Smooth muscle cell (in vitro differentiated cells): ENCODE measurements at regions not wholly inside any gene's neighbourhood (a gene's known extent, or its start where the extent isn't known, plus 50 kb on each side); places are given as distances from the start of the nearest gene placed in this dataset.

Experiments used
- DNase-seq: peaks from one replicate; lab custom pipeline; 2025; ENCODE audit not compliant: unreplicated experiment; lab: John Stamatoyannopoulos, UW
- H2AFZ ChIP-seq: fragments of 200-600 bp; sonication (generic); 2 replicates; pipeline ENCODE4 v1.6.0; 2016; ENCODE audit warnings: antibody characterized with exemption, low read depth, mild to moderate bottlenecking
- H3F3A ChIP-seq: fragments of 200-600 bp; sonication (generic); 2 replicates; pipeline ENCODE4 v1.6.0; 2017; ENCODE audit warnings: antibody characterized with exemption, low read depth
- H3K27ac ChIP-seq: fragments of 200-600 bp; sonication (generic); 2 replicates; pipeline ENCODE4 v1.5.1; 2016; ENCODE audit warnings: low read depth, mild to moderate bottlenecking
- H3K27me3 ChIP-seq: fragments of 200-600 bp; sonication (generic); 2 replicates; pipeline ENCODE4 v1.6.1; 2016; ENCODE audit warnings: low read depth, mild to moderate bottlenecking
- H3K36me3 ChIP-seq: fragments of 200-600 bp; sonication (generic); 2 replicates; pipeline ENCODE4 v1.5.1; 2016; ENCODE audit warnings: low read depth
- H3K4me1 ChIP-seq: fragments of 200-600 bp; sonication (generic); 2 replicates; pipeline ENCODE4 v1.5.1; 2016; ENCODE audit warnings: low read depth
- H3K4me2 ChIP-seq: fragments of 200-600 bp; sonication (generic); 2 replicates; pipeline ENCODE4 v1.6.0; 2016; ENCODE audit warnings: mild to moderate bottlenecking
- H3K4me3 ChIP-seq: fragments of 200-600 bp; sonication (generic); 2 replicates; pipeline ENCODE4 v1.5.1; 2016; ENCODE audit warnings: mild to moderate bottlenecking
- H3K79me2 ChIP-seq: fragments of 200-600 bp; sonication (generic); 2 replicates; pipeline ENCODE4 v1.6.0; 2016; ENCODE audit warnings: low read depth, mild to moderate bottlenecking
- H3K9ac ChIP-seq: fragments of 200-600 bp; sonication (generic); 2 replicates; pipeline ENCODE4 v1.6.0; 2016; ENCODE audit warnings: low read depth
- H3K9me3 ChIP-seq: fragments of 200-600 bp; sonication (generic); replicated peaks from 2 replicates; pipeline ENCODE4 v1.5.1; 2016; ENCODE audit warnings: low read depth
- H4K20me1 ChIP-seq: fragments of 200-600 bp; sonication (generic); 2 replicates; pipeline ENCODE4 v1.6.0; 2016; ENCODE audit warnings: low read depth
- WGBS: methylation state at CpG from one replicate; pipeline ENCODE4 v1.1.7; 2016; ENCODE audit warnings: low lambda C conversion rate; 5-methylcytosine and 5-hydroxymethylcytosine counted together
- TF ChIP-seq, protein P1 (sequence below): fragments of 200-600 bp; sonication (generic); IDR thresholded peaks from 2 replicates; pipeline ENCODE4 v1.5.1; 2017; ENCODE audit warnings: borderline replicate concordance, mild to moderate bottlenecking, antibody characterized with exemption; ENCODE audit not compliant: insufficient read depth, poor library complexity, severe bottlenecking

DNA sequence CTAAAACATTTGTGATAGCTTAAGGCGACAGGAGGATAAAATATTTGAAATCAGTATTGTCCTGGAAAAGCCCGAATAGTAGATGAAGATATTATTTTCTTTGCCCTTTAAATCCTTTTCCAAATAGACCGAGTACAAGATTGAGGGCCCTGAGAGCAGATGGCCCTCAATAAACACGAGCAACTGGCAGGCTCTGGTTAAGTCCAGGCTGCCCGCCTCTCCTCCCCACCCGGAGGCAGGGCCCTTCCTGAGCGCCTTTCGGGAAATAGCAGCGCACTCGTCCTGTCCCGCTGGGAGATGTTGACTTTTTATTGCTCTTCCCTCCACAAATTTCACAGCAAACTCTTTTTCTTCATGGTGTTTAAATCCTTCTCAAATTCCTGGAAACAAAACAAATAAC lies 50.8 kb upstream of the MAX start:
- Histone ChIP-seq H3K9me3 (no peaks in the 10 kb centered on the region), H2AFZ (no peak overlapping the region), H3K79me2 (no peaks in the 10 kb centered on the region), H3F3A (no peaks in the 10 kb centered on the region), H3K4me3 (no peak overlapping the region), H3K36me3 (no peaks in the 10 kb centered on the region), H3K9ac (no peak overlapping the region), H4K20me1 (no peaks in the 10 kb centered on the region), H3K27me3 (no peaks in the 10 kb centered on the region), H3K4me1 (no peaks in the 10 kb centered on the region), H3K27ac (no peak overlapping the region), H3K4me2 (no peak overlapping the region)
- TF ChIP-seq, protein P1, sequence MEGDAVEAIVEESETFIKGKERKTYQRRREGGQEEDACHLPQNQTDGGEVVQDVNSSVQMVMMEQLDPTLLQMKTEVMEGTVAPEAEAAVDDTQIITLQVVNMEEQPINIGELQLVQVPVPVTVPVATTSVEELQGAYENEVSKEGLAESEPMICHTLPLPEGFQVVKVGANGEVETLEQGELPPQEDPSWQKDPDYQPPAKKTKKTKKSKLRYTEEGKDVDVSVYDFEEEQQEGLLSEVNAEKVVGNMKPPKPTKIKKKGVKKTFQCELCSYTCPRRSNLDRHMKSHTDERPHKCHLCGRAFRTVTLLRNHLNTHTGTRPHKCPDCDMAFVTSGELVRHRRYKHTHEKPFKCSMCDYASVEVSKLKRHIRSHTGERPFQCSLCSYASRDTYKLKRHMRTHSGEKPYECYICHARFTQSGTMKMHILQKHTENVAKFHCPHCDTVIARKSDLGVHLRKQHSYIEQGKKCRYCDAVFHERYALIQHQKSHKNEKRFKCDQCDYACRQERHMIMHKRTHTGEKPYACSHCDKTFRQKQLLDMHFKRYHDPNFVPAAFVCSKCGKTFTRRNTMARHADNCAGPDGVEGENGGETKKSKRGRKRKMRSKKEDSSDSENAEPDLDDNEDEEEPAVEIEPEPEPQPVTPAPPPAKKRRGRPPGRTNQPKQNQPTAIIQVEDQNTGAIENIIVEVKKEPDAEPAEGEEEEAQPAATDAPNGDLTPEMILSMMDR = no peak
- no peak for DNase-seq
- 85% methylated on average over 11 of the region's 11 CpGs for WGBS

DNA sequence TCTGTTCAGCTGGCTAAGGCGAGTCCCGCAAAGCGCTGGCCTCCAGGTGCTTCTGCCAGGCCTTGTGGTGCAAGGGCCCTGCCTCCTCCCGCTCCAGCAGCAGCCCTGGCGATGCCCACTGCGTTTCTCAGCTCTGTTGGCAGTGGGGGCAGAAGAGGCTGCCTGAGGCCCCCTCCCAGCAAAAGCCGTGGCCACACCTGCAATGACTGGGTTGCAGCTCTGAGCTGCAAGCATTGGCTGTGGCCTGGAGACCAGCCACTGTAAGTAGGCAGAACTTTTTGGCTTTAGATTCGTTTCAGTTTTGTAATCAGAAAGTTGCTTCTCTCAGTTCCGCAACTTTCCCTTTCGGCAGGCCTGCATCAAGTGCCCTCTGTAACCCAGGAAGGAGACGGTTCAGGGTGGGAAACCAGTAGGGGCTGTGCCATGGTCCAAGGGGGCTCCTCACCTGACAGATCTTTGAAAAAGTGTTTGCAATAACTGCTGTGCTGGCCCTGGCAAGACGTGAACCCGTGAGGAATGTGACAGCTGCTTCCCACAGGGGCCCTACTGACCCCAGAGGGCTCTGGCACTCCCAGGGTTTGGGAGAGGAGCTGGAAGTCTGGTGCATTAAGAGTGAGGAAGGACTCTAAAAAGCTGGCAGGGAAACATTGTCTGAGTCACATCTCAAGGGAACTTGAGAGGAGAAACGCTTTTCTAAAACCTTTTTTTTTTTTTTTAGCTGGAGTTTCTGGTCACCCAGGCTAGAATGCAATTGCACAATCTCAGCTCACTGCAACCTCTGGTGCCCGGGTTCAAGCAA lies 54.5 kb upstream of the MAX start:
- no peaks in the 10 kb centered on the region for H3K9me3 ChIP-seq
- WGBS = 76% methylated on average over 15 of the region's 15 CpGs
- no peaks in the 10 kb centered on the region for H3F3A ChIP-seq
- H3K4me3 ChIP-seq = no peak overlapping the region
- H3K27me3 ChIP-seq = no peaks in the 10 kb centered on the region
- peak overlapping the region; percentile 62 for H2AFZ ChIP-seq
- H4K20me1 ChIP-seq = no peaks in the 10 kb centered on the region
- H3K36me3 ChIP-seq = no peaks in the 10 kb centered on the region
- no peaks in the 10 kb centered on the region for H3K4me1 ChIP-seq
- no peak overlapping the region for H3K4me2 ChIP-seq
- no peak for DNase-seq
- H3K27ac ChIP-seq = no peak overlapping the region
- H3K9ac ChIP-seq = no peak overlapping the region
- TF ChIP-seq, protein P1 = no peak
- no peaks in the 10 kb centered on the region for H3K79me2 ChIP-seq

DNA sequence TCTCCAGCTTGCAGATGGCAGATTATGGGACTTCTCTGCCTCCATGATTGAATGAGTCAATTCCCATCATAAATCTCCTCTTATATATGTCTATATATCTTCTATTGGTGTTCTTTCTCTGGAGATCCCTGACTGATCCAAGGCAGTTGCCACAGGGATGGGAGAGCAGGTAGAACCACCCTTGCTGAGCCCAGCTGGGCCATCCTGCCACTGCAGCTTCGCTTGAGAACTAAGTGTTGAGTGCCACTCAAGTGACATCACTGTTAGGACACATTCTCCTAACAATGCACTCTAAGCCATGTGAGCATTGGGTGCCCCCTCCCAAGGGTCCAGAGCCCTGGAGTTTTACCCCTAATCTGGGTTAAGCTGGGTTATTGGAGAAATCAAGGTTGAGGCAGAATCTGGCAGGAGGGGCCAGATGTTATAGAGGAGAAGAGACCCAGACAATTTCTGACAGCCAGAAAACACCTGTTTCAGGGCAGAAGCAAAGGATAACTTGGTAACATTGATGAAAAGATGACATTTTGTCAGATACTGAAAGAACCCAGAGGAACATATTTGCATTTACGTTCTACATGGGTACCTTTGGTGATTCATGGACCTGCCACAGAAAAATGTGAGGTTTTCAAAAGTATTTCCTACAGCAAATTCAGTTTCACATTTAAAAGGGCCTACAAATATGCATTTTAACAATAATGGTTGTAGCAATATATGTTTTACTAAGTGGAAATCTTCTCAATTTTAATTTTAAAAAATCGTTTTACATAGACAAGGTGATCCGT lies 57.2 kb upstream of the MAX start:
- 69% methylated on average over 4 of the region's 4 CpGs for WGBS
- H2AFZ ChIP-seq = no peak overlapping the region
- H3K27me3 ChIP-seq = no peaks in the 10 kb centered on the region
- no peaks in the 10 kb centered on the region for H3K4me1 ChIP-seq
- no peaks in the 10 kb centered on the region for H3K79me2 ChIP-seq
- TF ChIP-seq, protein P1 = no peak
- no peaks in the 10 kb centered on the region for H3K9me3 ChIP-seq
- no peaks in the 10 kb centered on the region for H4K20me1 ChIP-seq
- H3K36me3 ChIP-seq = no peaks in the 10 kb centered on the region
- H3K9ac ChIP-seq = no peak overlapping the region
- no peak overlapping the region for H3K4me3 ChIP-seq
- no peak overlapping the region for H3K4me2 ChIP-seq
- H3F3A ChIP-seq = no peaks in the 10 kb centered on the region
- H3K27ac ChIP-seq = peak overlapping the region; percentile 17
- DNase-seq = no peak

- H3K27ac ChIP-seq = peak overlapping the region; percentile 17
- 80% methylated on average over 2 of the region's 2 CpGs for WGBS
- no peak overlapping the region for H2AFZ ChIP-seq
- no peaks in the 10 kb centered on the region for H3F3A ChIP-seq
- no peaks in the 10 kb centered on the region for H3K4me1 ChIP-seq
- H3K9me3 ChIP-seq = no peaks in the 10 kb centered on the region
- H3K4me2 ChIP-seq = no peak overlapping the region
- H3K27me3 ChIP-seq = no peaks in the 10 kb centered on the region
- H3K9ac ChIP-seq = no peak overlapping the region
- H3K36me3 ChIP-seq = no peaks in the 10 kb centered on the region
- H3K4me3 ChIP-seq = no peak overlapping the region
- no peaks in the 10 kb centered on the region for H4K20me1 ChIP-seq
- no peaks in the 10 kb centered on the region for H3K79me2 ChIP-seq
- DNase-seq = no peak
- TF ChIP-seq, protein P1 = no peak
Measured at GRCh38 chr14:65160091-65160490, 57.8 kb upstream of the MAX start.
